LNCaP clone FGC (cell line): ENCODE measurements at regions not wholly inside any gene's neighbourhood (a gene's known extent, or its start where the extent isn't known, plus 50 kb on each side); places are given as distances from the start of the nearest gene placed in this dataset.

Source experiments
- DNase-seq: peaks from one replicate; pipeline ENCODE4 v3.0.0-alpha.2; 2011; ENCODE audit warnings: low read depth
- H3K4me3 ChIP-seq: 2 replicates; pipeline ENCODE4 v1.5.1; 2011; ENCODE audit warnings: mild to moderate bottlenecking, low read depth, low read length, control low read depth
- CTCF ChIP-seq: IDR thresholded peaks from 2 replicates; pipeline ENCODE4 v1.5.1; 2012; ENCODE audit warnings: mild to moderate bottlenecking; ENCODE audit not compliant: control insufficient read depth, insufficient read depth; ENCODE audit errors: extremely low read depth

DNA sequence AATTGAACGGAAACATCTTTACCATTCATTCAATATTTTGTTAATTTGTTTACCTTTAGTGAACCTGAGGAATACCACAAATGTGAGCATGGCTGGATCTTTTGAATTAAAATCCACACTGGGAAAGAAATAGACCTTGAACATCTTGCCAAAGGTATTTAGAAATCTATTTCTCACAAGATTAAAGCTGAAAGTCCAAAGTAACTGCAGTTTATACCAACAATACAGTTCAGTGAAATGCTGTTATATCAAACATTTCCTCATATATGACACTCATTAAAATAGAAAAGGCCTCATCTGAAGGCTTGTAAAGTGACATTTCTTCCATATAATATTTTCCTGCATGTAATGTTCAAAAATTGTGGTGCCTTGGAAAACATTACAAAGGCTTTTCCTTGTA is 166.5 kb upstream of the HAND2 start:
- no peak overlapping the region for H3K4me3 ChIP-seq
- no peak for TF ChIP-seq CTCF

GRCh38 chr4:173696011-173696410 is 166.0 kb upstream of the HAND2 start:
- no peak overlapping the region for H3K4me3 ChIP-seq
- no peak for DNase-seq
- TF ChIP-seq CTCF: no peak

More for the DNA sequence above, 166.5 kb upstream of the HAND2 start:
- DNase-seq: no peak

DNA sequence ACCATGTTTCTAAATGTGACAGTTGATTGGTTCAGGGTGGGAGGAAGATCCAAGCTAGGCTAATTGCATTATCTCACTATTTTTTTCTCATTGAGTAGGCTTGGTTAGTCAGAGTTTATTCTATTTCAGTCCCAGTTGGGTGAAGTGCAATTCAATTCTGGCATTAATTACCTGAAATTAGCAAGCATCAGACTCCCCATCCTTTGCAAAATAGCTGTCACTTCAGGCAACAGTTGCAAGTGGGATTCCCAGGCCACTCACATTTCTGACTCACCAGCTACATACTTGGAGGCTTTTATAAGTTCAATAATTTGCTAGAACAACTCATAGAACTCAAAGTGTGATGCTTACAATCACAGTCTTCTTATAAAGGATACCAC is 155.8 kb upstream of the HAND2 start:
- no peak for TF ChIP-seq CTCF
- H3K4me3 ChIP-seq: no peak overlapping the region
- no peak for DNase-seq

- TF ChIP-seq CTCF: no peak
Observed at GRCh38 chr4:173685165-173685830, 155.3 kb upstream of the HAND2 start.

DNA sequence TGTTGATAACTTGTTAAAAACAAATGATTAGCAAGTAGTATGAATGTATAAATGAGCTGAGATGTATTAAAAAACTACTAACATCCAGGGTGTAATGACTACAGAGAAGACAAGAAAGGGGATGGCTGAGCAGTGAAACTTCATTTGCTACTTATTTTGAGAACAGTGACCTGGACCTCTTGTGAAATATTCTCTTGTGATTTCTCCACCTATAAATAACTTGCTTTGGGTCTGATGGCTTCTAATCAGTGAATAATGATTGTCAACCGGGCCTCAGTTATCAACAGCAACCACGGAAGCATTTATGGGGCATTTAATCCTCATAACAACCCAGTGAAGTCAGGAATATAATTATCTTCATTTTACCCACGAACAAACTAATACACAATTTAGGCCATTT is 154.2 kb upstream of the HAND2 start:
- no peak for DNase-seq
- no peak for TF ChIP-seq CTCF
- H3K4me3 ChIP-seq: peak overlapping the region; percentile 1; the same call in 1 of the 2 replicates

More at GRCh38 chr4:173685165-173685830, 155.3 kb upstream of the HAND2 start:
- DNase-seq: no peak
- H3K4me3 ChIP-seq: no peak overlapping the region

DNA sequence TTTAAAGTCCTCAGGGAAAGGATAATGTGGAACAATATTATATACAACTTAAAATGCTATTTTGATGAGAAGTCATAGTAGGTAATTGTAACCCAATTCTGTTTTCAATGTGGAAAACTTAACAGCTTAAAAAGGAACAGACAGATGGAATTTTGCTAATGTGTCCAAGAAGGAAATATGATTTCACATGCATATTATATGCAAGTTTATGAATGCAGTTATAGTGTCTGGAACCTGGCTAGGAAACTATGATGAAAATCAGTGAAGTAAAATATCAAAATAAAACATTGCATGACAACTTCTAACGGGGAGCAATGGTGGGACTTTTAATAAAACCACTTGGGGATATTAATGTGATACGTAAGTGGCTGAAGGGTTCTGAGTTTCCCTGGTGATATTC is 152.6 kb upstream of the HAND2 start:
- no peak for TF ChIP-seq CTCF
- H3K4me3 ChIP-seq: no peak overlapping the region

DNA sequence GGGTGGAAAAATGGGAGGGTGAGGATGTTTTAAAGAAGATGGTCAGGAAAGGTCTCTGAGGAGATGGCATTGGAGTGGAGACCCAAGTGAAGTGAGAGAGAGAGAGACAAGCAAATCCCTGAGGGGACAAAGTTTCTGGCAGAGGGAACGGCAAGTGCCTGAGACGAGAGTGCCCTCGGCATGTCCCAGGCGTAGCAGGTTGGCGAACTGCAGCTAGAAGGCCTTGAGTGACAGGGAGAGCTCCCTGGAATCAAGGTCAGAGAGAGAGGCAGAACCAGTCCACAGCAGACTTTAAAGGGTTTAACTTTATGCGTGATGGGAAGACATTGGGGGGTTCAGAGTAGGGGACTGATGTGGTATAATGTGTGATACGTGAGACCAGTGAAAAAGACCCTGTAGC is 150.2 kb upstream of the HAND2 start:
- DNase-seq: no peak
- no peak for TF ChIP-seq CTCF
- H3K4me3 ChIP-seq: no peak overlapping the region

More for the DNA sequence above, 152.6 kb upstream of the HAND2 start:
- DNase-seq: no peak
